Endometrium (tissue), 2 donors: ENCODE measurements at regions not wholly inside any gene's neighbourhood (a gene's known extent, or its start where the extent isn't known, plus 50 kb on each side); places are given as distances from the start of the nearest gene placed in this dataset.
"Not testable (repeated sequence)": the region's sequence is repeated elsewhere in the genome, so short reads cannot be mapped to it uniquely, and the experiment has no call there.

ENCODE experiments used
- FAIRE-seq: peaks from 2 replicates; lab custom pipeline; 2012; peaks lifted over from hg19 to GRCh38; lab: Jason Lieb, UNC
- donor health status: control.
- donor health status: control.

- FAIRE-seq, result no peak
These were observed 403.2 kb downstream of the DAD1 start for GRCh38 chr14:22185789-22186188.

- no peak for FAIRE-seq
These were observed 403.8 kb downstream of the DAD1 start for GRCh38 chr14:22185191-22185590.

- no peak for FAIRE-seq
These were observed 404.2 kb downstream of the DAD1 start for GRCh38 chr14:22184830-22185168.

DNA sequence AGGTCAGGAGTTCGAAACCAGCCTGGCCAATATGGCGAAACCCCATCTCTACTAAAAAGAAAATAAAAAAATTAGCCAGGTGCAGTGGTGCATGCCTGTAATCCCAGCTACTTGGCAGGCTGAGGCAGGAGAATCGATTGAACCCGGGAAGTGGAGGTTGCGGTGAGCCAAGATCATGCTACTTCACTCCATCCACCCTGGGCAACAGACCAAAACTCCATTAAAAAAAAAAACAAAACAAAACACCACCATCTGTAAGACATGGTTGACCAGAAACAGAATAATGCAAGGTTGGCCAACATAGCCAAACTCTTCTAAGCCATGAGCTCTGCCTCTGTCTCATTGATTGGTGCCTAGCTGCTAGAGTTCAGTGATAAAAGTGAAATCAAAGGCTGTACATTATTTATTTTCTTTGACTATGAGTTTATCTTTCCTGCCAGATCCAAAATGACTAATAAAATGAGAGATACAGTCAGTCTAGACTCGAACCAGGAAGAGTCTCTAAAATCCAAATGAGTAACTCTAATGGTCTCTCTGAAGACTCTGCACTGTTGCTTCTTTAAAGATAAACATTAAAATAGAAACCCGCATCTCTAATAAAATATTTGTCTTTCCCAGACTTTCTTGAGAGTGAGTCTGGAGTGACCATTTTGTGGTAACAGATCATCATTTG is 404.7 kb downstream of the DAD1 start:
- no peak for FAIRE-seq

- FAIRE-seq, result no peak
These were observed 409.0 kb downstream of the DAD1 start for GRCh38 chr14:22180045-22180444.

DNA sequence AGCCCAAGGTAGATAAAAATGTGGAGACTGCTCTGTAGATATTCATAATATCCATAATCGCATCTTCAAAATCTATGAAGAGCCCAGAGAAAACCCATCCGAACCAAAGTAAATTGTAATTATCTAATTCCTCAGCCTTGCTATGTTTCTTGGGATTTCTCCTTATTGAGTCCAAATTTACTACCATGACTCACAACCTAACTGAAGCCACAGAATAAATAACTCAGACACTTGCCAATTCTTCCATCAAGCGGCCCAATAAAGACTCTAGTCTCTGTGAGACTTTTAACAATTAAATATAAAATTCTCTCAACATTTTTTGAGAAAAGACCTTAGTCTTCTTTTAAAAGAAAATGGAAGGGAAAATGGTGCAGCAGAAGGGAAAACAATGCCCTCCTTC is 409.8 kb downstream of the DAD1 start:
- FAIRE-seq, result no peak

- FAIRE-seq, result no peak
These were observed 410.6 kb downstream of the DAD1 start for GRCh38 chr14:22178333-22178839.

DNA sequence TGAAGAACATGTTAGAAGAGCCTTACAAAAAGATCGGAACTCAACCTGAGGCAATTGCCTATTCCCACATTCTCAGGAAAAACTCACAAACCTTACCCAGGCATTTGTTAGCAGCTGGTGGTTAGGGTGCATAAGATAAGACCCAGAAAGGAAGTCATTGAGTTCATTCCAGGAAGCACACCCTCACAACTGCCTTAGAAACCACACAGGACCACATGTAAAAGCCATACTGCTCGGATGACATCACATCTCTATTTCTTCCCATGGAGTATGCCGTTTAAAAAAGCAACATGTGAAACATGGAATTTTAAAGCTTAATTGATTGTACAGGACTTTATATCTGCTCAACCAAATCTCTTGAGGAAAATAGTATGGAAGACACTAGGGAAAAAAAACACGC is 411.2 kb downstream of the DAD1 start:
- no peak for FAIRE-seq

GRCh38 chr14:22176957-22177356 is 412.1 kb downstream of the DAD1 start:
- no peak for FAIRE-seq

- not testable (repeated sequence) for FAIRE-seq
These were observed 413.8 kb downstream of the DAD1 start for GRCh38 chr14:22175278-22175558.

DNA sequence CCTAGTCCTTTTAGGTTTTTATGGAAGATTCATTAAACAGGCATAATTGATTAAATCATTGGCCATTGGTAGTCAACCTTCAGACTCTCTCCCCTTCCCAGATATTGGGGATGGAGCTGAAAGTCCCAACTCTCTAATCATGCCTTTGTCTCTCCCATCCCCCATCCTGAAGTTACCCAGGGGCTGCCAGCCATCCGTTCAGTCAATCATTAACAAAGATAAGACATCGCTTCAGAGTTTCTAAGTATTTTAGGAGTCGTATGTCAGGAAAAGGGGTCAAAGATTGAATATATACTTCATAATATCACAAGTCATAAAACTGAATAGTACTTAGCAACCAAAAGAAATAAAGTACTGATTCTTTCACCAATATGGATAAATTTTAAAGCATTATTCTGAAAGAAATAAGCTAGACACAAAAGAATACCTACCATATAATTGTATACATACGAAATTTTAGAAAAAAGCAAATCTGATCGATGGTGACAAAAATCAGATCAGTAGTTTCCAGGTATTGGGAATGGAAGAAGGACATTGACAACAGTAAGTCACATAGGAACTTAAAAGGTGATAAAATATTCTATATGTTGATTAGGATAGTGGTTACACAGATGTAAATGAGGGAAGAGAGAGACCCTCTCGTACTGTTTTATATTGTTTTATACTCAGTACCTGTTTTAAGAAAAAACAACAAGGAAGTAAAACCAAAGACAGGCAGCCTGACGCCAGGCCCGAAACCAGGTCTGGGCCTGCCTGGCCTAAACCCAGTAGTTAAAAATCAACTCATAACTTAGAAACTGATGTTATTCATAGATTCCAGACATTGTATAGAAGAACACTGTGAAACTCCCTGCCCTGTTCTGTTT is 414.4 kb downstream of the DAD1 start:
- no peak for FAIRE-seq

DNA sequence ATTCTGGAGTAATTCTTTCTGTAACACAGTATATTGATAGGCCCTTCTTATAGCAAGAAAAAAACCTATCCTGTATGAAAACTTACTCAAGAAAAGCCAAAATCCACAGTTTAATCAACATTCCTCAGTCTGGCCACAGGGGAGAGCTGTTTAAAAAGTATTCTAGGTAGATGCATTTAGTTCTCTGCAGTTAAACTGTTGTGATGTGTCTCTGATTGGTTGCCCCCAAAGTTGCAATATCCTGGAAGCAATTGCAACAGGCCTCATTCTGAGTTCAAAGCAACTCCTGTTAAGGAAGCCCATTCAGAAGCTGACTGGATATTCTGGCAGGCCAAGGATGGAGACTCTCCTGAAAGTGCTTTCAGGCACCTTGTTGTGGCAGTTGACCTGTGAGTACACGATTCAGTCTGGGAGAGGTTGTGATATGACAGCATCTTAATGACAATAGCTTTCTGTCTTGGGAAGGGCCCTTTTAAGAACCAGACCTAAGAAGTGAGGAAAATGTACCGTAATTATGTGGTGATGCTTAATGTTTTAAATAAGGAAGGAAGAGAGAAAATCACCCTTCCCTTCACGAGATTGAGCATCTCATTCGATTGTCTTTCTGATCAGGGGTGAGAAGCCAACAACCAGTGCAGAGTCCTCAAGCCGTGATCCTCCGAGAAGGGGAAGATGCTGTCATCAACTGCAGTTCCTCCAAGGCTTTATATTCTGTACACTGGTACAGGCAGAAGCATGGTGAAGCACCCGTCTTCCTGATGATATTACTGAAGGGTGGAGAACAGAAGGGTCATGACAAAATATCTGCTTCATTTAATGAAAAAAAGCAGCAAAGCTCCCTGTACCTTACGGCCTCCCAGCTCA is 420.7 kb downstream of the DAD1 start:
- no peak for FAIRE-seq

DNA sequence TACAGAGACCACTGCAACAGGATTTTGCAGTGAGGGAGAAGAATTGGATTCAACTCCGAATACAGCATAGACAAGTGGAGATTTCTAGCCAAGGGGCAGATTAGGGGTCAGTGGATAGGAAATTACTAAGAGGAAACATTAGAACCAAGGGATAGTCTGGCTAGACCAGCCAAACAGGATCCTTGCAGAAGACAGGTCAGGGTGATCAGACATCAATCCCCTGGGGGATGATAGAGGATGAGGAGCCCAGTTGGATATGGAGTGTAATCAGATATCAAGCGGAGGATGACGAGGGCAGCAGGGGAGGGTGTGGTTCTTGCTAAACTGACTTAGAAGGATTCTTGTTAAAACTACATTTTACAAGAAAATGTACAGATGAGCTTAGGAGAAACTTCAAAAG is 424.4 kb downstream of the DAD1 start:
- FAIRE-seq, result no peak

DNA sequence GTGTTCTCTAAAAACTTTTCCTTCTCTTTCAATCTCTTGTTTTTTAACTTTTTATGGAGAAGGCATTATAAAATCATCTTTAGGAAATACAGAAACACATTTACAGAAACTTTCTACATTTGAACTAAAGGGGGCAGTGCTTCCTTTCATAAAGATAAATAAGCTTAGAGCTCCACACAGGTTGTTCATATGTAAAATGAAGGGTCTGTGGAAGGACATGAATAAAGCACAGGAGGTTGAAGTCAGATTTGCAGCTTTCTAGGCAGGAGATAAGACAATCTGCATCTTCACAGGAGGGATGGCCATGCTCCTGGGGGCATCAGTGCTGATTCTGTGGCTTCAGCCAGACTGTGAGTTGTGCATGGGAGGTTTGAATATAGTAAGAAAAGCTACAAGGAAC is 426.0 kb downstream of the DAD1 start:
- FAIRE-seq, result no peak

DNA sequence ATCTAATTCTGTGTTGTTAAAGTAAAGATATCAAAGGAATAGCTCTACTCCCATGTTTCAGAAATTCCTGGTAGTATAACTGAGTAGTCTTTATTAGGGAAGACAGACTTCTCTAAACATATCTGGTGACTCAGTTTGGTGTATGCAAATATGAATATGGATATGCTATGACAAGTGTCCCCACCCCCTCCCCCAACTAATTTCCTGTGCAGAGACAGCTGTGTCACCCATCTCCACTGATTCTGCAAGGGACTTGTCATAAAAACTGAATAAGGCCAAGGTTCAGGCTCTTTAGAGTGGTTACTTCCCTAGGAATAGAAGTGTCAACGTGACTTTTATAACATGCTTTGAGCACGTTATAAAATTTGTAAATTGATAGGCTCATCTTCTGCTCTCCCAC is 429.1 kb downstream of the DAD1 start:
- no peak for FAIRE-seq

DNA sequence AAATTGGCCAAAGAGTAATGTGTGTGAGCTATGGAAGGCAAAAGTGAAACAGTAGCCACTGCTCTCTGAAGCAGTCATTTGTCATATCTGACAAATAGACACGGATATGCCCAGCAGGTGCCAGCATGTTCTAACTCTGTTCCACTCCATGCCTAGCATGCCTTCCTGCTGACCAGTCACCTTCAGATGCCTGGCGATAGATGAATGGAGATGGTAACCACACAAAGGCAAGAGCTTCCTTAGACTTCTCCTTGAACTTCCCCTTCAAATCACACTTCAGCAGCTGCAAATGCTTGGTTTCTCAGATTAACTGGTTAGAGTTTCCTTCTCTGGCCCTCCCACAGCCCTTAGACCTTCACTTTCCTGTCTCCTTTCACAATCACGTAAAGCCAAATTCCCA is 429.9 kb downstream of the DAD1 start:
- no peak for FAIRE-seq

- FAIRE-seq, result no peak
These were observed 430.5 kb downstream of the DAD1 start for GRCh38 chr14:22158560-22158959.

DNA sequence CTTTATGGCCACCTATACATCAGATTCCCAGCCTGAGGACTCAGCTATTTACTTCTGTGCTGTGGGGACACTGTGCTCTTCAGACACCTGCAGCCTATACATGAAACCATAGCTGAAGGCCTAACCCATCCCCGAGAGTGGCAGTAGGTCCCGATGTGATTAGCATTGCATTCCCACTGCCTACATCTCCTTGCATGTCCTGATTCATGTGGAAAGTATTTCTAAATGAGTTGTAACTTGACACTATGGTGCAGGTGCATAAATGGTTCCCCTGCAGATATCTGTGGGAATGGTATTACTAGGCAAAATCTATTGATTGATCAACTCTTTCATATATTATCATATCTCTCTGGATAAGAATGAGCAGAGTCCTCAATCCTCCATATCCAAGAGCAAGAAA is 433.5 kb downstream of the DAD1 start:
- no peak for FAIRE-seq

- no peak for FAIRE-seq
These were observed 436.1 kb downstream of the DAD1 start for GRCh38 chr14:22152903-22153302.

- no peak for FAIRE-seq
These were observed 436.7 kb downstream of the DAD1 start for GRCh38 chr14:22152161-22152870.

- FAIRE-seq, result no peak
These were observed 437.9 kb downstream of the DAD1 start for GRCh38 chr14:22151121-22151520.

GRCh38 chr14:22149058-22149457 is 440.0 kb downstream of the DAD1 start:
- FAIRE-seq, result no peak
